GM23338 (cell line): ENCODE measurements at regions not wholly inside any gene's neighbourhood (a gene's known extent, or its start where the extent isn't known, plus 50 kb on each side); places are given as distances from the start of the nearest gene placed in this dataset.

ENCODE experiments used
- CTCF ChIP-seq, 2 experiments: fragments of 200-600 bp in 1 of 2; sonication (generic) in 1 of 2; conservative IDR thresholded peaks; 2 replicates each; pipeline versions ENCODE4 v1.5.1 to v1.6.1; 2016 to 2017; ENCODE audit warnings: antibody characterized with exemption in 2 of 2, low read depth in 2 of 2, mild to moderate bottlenecking in 2 of 2, moderate library complexity in 1 of 2
- ETS1 ChIP-seq: IDR thresholded peaks from 2 replicates; pipeline ENCODE4 v1.6.1; 2016; ENCODE audit warnings: antibody characterized with exemption
- NANOG ChIP-seq: IDR thresholded peaks from 2 replicates; pipeline ENCODE4 v1.6.1; 2016; ENCODE audit warnings: antibody characterized with exemption, borderline replicate concordance
- REST ChIP-seq: IDR thresholded peaks from one replicate; pipeline ENCODE4 v1.6.1; 2018; ENCODE audit warnings: antibody characterized with exemption; ENCODE audit not compliant: unreplicated experiment
- ZNF462 ChIP-seq: fragments of 250-450 bp; sonication (Bioruptor Pico); IDR thresholded peaks from 2 replicates; pipeline ENCODE4 v1.5.0; 2020; ENCODE audit warnings: mild to moderate bottlenecking, moderate library complexity

GRCh38 chr11:119531056-119531455 lies 108.1 kb upstream of the THY1 start (continued):
- TF ChIP-seq ZNF462 (CRISPR knock-in tag) (no peak), REST (no peak), ETS1 (no peak), NANOG (no peak), CTCF (conservative IDR thresholded peaks at IDR 0.05; ENCODE audit: low read depth in 2 of 2) (no peak)
